ENCODE measurements at regions not wholly inside any gene's neighbourhood (a gene's known extent, or its start where the extent isn't known, plus 50 kb on each side); places are given as distances from the start of the nearest gene placed in this dataset.

DNA sequence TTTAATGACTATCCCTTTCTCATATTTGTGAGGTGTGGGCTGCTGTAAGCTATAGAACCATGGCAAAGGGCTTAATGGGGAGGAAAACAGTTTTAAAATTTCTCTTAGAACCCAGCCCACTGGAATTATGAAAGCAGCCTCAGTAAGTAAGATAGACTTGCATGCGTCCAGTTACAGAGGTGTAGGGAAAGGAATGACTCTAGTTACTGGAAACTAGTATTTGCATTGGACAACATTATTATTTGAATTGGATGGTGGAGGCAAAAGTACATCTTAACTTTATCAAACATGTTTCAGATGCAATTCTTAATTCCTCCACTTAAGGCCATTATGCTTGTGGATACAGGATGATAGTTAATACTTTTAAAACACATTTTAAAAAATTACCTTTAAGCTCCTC, 292.9 kb downstream of the SPRY2 start:
- Mint-ChIP-seq H3K27ac (no peak overlapping the region), H3K36me3 (ENCODE audit: low read depth) (no peaks in the 10 kb centered on the region), H3K4me3 (no peak overlapping the region), H3K27me3 (ENCODE audit: low read depth) (peaks cover 5% of the 10 kb centered on the region), H3K9me3 (ENCODE audit: insufficient read depth) (no peaks in the 10 kb centered on the region), H3K4me1 (ENCODE audit: low read depth) (peaks cover 13% of the 10 kb centered on the region)
- ChIA-PET POLR2A (no interaction called here), CTCF (no interaction called here)
- no peak for DNase-seq
- no peak for ATAC-seq

DNA sequence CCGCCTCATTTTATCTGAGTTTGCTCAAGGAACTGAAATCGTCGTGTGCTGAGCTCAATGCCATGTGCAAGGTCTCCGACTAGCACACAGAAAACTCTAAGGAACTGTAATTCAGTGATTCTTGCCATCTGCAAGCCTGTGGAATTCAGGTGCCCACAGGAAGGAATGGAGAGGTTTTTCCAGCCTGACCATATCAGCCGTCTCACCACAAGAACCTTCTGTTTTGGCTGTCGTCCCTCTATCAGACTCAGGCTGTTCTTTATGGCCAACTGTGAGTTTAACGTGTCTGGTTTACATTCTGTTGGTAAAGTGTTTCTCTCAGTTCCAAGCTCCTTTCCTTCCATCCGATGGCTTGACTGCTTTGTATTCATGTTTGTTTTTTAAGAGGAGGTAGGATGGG, 293.5 kb downstream of the SPRY2 start:
- DNase-seq (no peak), ATAC-seq (no peak)
- no peak overlapping the region for H3K4me3 Mint-ChIP-seq
- peaks cover 13% of the 10 kb centered on the region for H3K4me1 Mint-ChIP-seq (ENCODE audit: low read depth)
- no peaks in the 10 kb centered on the region for H3K9me3 Mint-ChIP-seq (ENCODE audit: insufficient read depth)
- peaks cover 5% of the 10 kb centered on the region for H3K27me3 Mint-ChIP-seq (ENCODE audit: low read depth)
- ChIA-PET CTCF (no interaction called here), POLR2A (no interaction called here)
- H3K27ac Mint-ChIP-seq: no peak overlapping the region
- no peaks in the 10 kb centered on the region for H3K36me3 Mint-ChIP-seq (ENCODE audit: low read depth)

- no peak for ATAC-seq
- H3K9me3 Mint-ChIP-seq (ENCODE audit: insufficient read depth): no peaks in the 10 kb centered on the region
- H3K4me3 Mint-ChIP-seq: no peak overlapping the region
- H3K4me1 Mint-ChIP-seq (ENCODE audit: low read depth): no peaks in the 10 kb centered on the region
- ChIA-PET CTCF (no interaction called here), POLR2A (no interaction called here)
- H3K27ac Mint-ChIP-seq: no peak overlapping the region
- no peaks in the 10 kb centered on the region for H3K36me3 Mint-ChIP-seq (ENCODE audit: low read depth)
- H3K27me3 Mint-ChIP-seq (ENCODE audit: low read depth): no peaks in the 10 kb centered on the region
- DNase-seq: no peak
These were observed 300.0 kb downstream of the SPRY2 start for GRCh38 chr13:80040981-80041317.

GRCh38 chr13:80040196-80040980, 300.5 kb downstream of the SPRY2 start:
- ATAC-seq: no peak
- H3K27me3 Mint-ChIP-seq (ENCODE audit: low read depth): no peaks in the 10 kb centered on the region
- no peak for DNase-seq
- H3K4me1 Mint-ChIP-seq (ENCODE audit: low read depth): no peaks in the 10 kb centered on the region
- no peak overlapping the region for H3K4me3 Mint-ChIP-seq
- CTCF ChIA-PET: no interaction called here
- H3K27ac Mint-ChIP-seq: no peak overlapping the region
- no peaks in the 10 kb centered on the region for H3K36me3 Mint-ChIP-seq (ENCODE audit: low read depth)
- no peaks in the 10 kb centered on the region for H3K9me3 Mint-ChIP-seq (ENCODE audit: insufficient read depth)
- POLR2A ChIA-PET: no interaction called here

GRCh38 chr13:80039000-80039399, 301.9 kb downstream of the SPRY2 start:
- no peaks in the 10 kb centered on the region for H3K9me3 Mint-ChIP-seq (ENCODE audit: insufficient read depth)
- H3K27me3 Mint-ChIP-seq (ENCODE audit: low read depth): no peaks in the 10 kb centered on the region
- H3K27ac Mint-ChIP-seq: no peak overlapping the region
- ATAC-seq (no peak), DNase-seq (no peak)
- ChIA-PET POLR2A (interaction anchor here (0.5 kb wide), 1 partner anchor 27 kb away, joined by 3 read pairs; no protein-coding TSS in a partner anchor), CTCF (no interaction called here)
- no peaks in the 10 kb centered on the region for H3K4me1 Mint-ChIP-seq (ENCODE audit: low read depth)
- no peaks in the 10 kb centered on the region for H3K36me3 Mint-ChIP-seq (ENCODE audit: low read depth)
- no peak overlapping the region for H3K4me3 Mint-ChIP-seq

- H3K9me3 Mint-ChIP-seq (ENCODE audit: insufficient read depth): no peaks in the 10 kb centered on the region
- POLR2A ChIA-PET: no interaction called here
- CTCF ChIA-PET: no interaction called here
- no peaks in the 10 kb centered on the region for H3K36me3 Mint-ChIP-seq (ENCODE audit: low read depth)
- no peak overlapping the region for H3K27ac Mint-ChIP-seq
- DNase-seq (no peak), ATAC-seq (no peak)
- H3K4me1 Mint-ChIP-seq (ENCODE audit: low read depth): no peaks in the 10 kb centered on the region
- H3K27me3 Mint-ChIP-seq (ENCODE audit: low read depth): no peaks in the 10 kb centered on the region
- H3K4me3 Mint-ChIP-seq: no peak overlapping the region
These were observed 302.6 kb downstream of the SPRY2 start for GRCh38 chr13:80038371-80038770.

DNA sequence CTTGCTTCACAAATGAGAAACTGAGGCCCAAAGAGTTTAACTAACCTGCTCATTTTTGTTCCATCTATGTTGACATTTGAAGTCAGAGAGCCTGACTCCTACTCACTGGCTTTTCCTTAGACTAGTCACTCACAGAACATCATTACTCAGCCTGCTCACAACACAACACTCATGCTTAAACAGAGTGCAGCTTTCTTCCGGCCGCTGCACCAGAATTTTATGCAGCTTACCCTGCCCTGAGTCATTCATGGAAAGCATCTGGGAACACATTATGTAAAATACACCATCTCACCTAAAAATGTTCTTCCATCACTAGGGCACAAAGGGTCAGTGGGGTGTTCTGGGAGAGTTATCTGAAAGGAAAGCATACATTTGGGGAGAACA, 303.4 kb downstream of the SPRY2 start:
- Mint-ChIP-seq H3K4me3 (no peak overlapping the region), H3K36me3 (ENCODE audit: low read depth) (no peaks in the 10 kb centered on the region), H3K27ac (no peak overlapping the region), H3K27me3 (ENCODE audit: low read depth) (no peaks in the 10 kb centered on the region), H3K9me3 (ENCODE audit: insufficient read depth) (no peaks in the 10 kb centered on the region), H3K4me1 (ENCODE audit: low read depth) (no peaks in the 10 kb centered on the region)
- POLR2A ChIA-PET: no interaction called here
- DNase-seq: no peak
- no peak for ATAC-seq
- CTCF ChIA-PET: no interaction called here

GRCh38 chr13:80036845-80037504, 304.0 kb downstream of the SPRY2 start:
- Mint-ChIP-seq H3K27ac (no peak overlapping the region), H3K9me3 (ENCODE audit: insufficient read depth) (no peaks in the 10 kb centered on the region), H3K27me3 (ENCODE audit: low read depth) (no peaks in the 10 kb centered on the region), H3K4me1 (ENCODE audit: low read depth) (no peaks in the 10 kb centered on the region), H3K4me3 (no peak overlapping the region), H3K36me3 (ENCODE audit: low read depth) (no peaks in the 10 kb centered on the region)
- POLR2A ChIA-PET: no interaction called here
- DNase-seq: no peak
- no peak for ATAC-seq
- CTCF ChIA-PET: no interaction called here

- Mint-ChIP-seq H3K9me3 (ENCODE audit: insufficient read depth) (no peaks in the 10 kb centered on the region), H3K4me1 (ENCODE audit: low read depth) (no peaks in the 10 kb centered on the region), H3K27me3 (ENCODE audit: low read depth) (no peaks in the 10 kb centered on the region), H3K4me3 (no peak overlapping the region), H3K36me3 (ENCODE audit: low read depth) (no peaks in the 10 kb centered on the region), H3K27ac (no peak overlapping the region)
- ChIA-PET CTCF (no interaction called here), POLR2A (no interaction called here)
- ATAC-seq: no peak
- DNase-seq: no peak
These were observed 305.8 kb downstream of the SPRY2 start for GRCh38 chr13:80035096-80035495.

GRCh38 chr13:80033951-80034350, 307.0 kb downstream of the SPRY2 start:
- ChIA-PET POLR2A (no interaction called here), CTCF (no interaction called here)
- H3K27ac Mint-ChIP-seq: no peak overlapping the region
- no peaks in the 10 kb centered on the region for H3K27me3 Mint-ChIP-seq (ENCODE audit: low read depth)
- ATAC-seq: no peak
- no peaks in the 10 kb centered on the region for H3K4me1 Mint-ChIP-seq (ENCODE audit: low read depth)
- no peaks in the 10 kb centered on the region for H3K9me3 Mint-ChIP-seq (ENCODE audit: insufficient read depth)
- no peaks in the 10 kb centered on the region for H3K36me3 Mint-ChIP-seq (ENCODE audit: low read depth)
- no peak overlapping the region for H3K4me3 Mint-ChIP-seq
- DNase-seq: no peak

GRCh38 chr13:80033286-80033685, 307.6 kb downstream of the SPRY2 start:
- Mint-ChIP-seq H3K4me1 (ENCODE audit: low read depth) (no peaks in the 10 kb centered on the region), H3K27ac (no peak overlapping the region), H3K4me3 (no peak overlapping the region), H3K36me3 (ENCODE audit: low read depth) (no peaks in the 10 kb centered on the region), H3K27me3 (ENCODE audit: low read depth) (no peaks in the 10 kb centered on the region), H3K9me3 (ENCODE audit: insufficient read depth) (no peaks in the 10 kb centered on the region)
- ChIA-PET POLR2A (no interaction called here), CTCF (no interaction called here)
- ATAC-seq (no peak), DNase-seq (no peak)

DNA sequence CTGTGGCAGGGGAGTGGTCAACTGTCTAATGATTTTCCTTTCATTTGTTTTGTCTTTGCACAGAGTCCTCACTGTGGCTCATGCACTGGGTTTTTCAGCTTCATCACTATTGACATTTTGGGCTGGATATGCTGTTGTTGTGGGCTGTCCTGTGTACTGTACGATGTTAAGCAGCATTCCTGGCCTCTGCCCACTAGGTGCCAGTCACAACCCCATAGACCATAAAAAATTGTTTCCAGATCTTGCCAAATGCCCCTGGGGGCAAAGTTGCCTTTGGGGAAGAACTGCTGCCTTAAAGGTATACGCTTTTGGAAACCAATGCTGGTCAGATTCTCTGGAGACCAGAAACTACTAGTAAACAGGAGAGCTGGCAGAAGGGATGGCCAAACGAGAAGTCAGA, 310.4 kb downstream of the SPRY2 start:
- ATAC-seq (no peak), DNase-seq (no peak)
- Mint-ChIP-seq H3K4me3 (no peak overlapping the region), H3K4me1 (ENCODE audit: low read depth) (no peaks in the 10 kb centered on the region), H3K9me3 (ENCODE audit: insufficient read depth) (no peaks in the 10 kb centered on the region), H3K27me3 (ENCODE audit: low read depth) (no peaks in the 10 kb centered on the region), H3K36me3 (ENCODE audit: low read depth) (no peaks in the 10 kb centered on the region), H3K27ac (no peak overlapping the region)
- ChIA-PET POLR2A (no interaction called here), CTCF (no interaction called here)

GRCh38 chr13:80029170-80029569, 311.8 kb downstream of the SPRY2 start:
- ChIA-PET POLR2A (no interaction called here), CTCF (no interaction called here)
- no peaks in the 10 kb centered on the region for H3K27me3 Mint-ChIP-seq (ENCODE audit: low read depth)
- ATAC-seq: no peak
- H3K9me3 Mint-ChIP-seq (ENCODE audit: insufficient read depth): no peaks in the 10 kb centered on the region
- no peaks in the 10 kb centered on the region for H3K4me1 Mint-ChIP-seq (ENCODE audit: low read depth)
- no peaks in the 10 kb centered on the region for H3K36me3 Mint-ChIP-seq (ENCODE audit: low read depth)
- H3K27ac Mint-ChIP-seq: no peak overlapping the region
- DNase-seq: no peak
- no peak overlapping the region for H3K4me3 Mint-ChIP-seq

All from activated CD8-positive, alpha-beta T cell treated with anti-CD3 and anti-CD28 coated beads, Interleukin-2, amount 10 ng/mL, durations not matched to agents 7 days and 5 days (primary cell).